ENCODE measurements at regions not wholly inside any gene's neighbourhood (a gene's known extent, or its start where the extent isn't known, plus 50 kb on each side); places are given as distances from the start of the nearest gene placed in this dataset.

GRCh38 chr12:38501481-38501880, 184.9 kb downstream of the ALG10B start:
- Mint-ChIP-seq H3K36me3 (ENCODE audit: low read depth) (peaks cover 14% of the 10 kb centered on the region), H3K4me1 (no peaks in the 10 kb centered on the region), H3K9me3 (peaks cover 29% of the 10 kb centered on the region), H3K27ac (no peak overlapping the region), H3K27me3 (ENCODE audit: insufficient read depth, low read depth, poor library complexity) (no peaks in the 10 kb centered on the region), H3K4me3 (no peak overlapping the region)
- Histone ChIP-seq H3K27ac (ENCODE audit: low read depth) (no peak overlapping the region), H3K9me2 (ENCODE audit: insufficient read depth) (no peaks in the 10 kb centered on the region), H3K27me3 (ENCODE audit: insufficient read depth) (no peaks in the 10 kb centered on the region), H2AFZ (no peak overlapping the region), H3K4me3 (no peak overlapping the region), H4K20me1 (replicated peaks; ENCODE audit: insufficient read depth) (no peaks in the 10 kb centered on the region), H3F3A (replicated peaks; ENCODE audit: low read depth) (no peaks in the 10 kb centered on the region), H3K4me2 (no peak overlapping the region), H3K4me1 (ENCODE audit: insufficient read depth) (no peaks in the 10 kb centered on the region), H3K36me3 (ENCODE audit: insufficient read depth) (peaks cover 9% of the 10 kb centered on the region), H3K79me2 (replicated peaks; ENCODE audit: insufficient read depth) (no peaks in the 10 kb centered on the region)
- TF ChIP-seq ZNF462 (CRISPR knock-in tag; IDR thresholded peaks at IDR 0.05), result no peak
- no peak for TF ChIP-seq ZNF114 (CRISPR knock-in tag; IDR thresholded peaks at IDR 0.05)
- no peak for TF ChIP-seq ZNF331 (CRISPR knock-in tag; IDR thresholded peaks at IDR 0.05; ENCODE audit: low read depth)
- no peak for TF ChIP-seq CREB1 (CRISPR knock-in tag; IDR thresholded peaks at IDR 0.05; ENCODE audit: low read depth)
- TF ChIP-seq, protein P1, sequence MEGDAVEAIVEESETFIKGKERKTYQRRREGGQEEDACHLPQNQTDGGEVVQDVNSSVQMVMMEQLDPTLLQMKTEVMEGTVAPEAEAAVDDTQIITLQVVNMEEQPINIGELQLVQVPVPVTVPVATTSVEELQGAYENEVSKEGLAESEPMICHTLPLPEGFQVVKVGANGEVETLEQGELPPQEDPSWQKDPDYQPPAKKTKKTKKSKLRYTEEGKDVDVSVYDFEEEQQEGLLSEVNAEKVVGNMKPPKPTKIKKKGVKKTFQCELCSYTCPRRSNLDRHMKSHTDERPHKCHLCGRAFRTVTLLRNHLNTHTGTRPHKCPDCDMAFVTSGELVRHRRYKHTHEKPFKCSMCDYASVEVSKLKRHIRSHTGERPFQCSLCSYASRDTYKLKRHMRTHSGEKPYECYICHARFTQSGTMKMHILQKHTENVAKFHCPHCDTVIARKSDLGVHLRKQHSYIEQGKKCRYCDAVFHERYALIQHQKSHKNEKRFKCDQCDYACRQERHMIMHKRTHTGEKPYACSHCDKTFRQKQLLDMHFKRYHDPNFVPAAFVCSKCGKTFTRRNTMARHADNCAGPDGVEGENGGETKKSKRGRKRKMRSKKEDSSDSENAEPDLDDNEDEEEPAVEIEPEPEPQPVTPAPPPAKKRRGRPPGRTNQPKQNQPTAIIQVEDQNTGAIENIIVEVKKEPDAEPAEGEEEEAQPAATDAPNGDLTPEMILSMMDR (conservative IDR thresholded peaks at IDR 0.05; ENCODE audit: low read depth in 2 of 2), result no peak
- TF ChIP-seq REST (IDR thresholded peaks at IDR 0.05; ENCODE audit: unreplicated experiment), result no peak
- no peak for TF ChIP-seq JUNB (IDR thresholded peaks at IDR 0.05; ENCODE audit: unreplicated experiment)
- no peak for TF ChIP-seq NANOG (IDR thresholded peaks at IDR 0.05; ENCODE audit: borderline replicate concordance)
- TF ChIP-seq EZH2 (IDR thresholded peaks at IDR 0.05; ENCODE audit: low read depth, unreplicated experiment), result no peak
- no peak for TF ChIP-seq STAT1 (IDR thresholded peaks at IDR 0.05; ENCODE audit: unreplicated experiment)
- no peak for TF ChIP-seq POLR2AphosphoS5 (IDR thresholded peaks at IDR 0.05; ENCODE audit: low read depth)
- no peak for TF ChIP-seq ETS1 (IDR thresholded peaks at IDR 0.05)
- TF ChIP-seq EZH2phosphoT487 (IDR thresholded peaks at IDR 0.05; ENCODE audit: unreplicated experiment), result no peak
- no peak for ATAC-seq
- no peak for DNase-seq (ENCODE audit: low spot score)

Measured in GM23338 (cell line).